ENCODE measurements at regions not wholly inside any gene's neighbourhood (a gene's known extent, or its start where the extent isn't known, plus 50 kb on each side); places are given as distances from the start of the nearest gene placed in this dataset.

DNA sequence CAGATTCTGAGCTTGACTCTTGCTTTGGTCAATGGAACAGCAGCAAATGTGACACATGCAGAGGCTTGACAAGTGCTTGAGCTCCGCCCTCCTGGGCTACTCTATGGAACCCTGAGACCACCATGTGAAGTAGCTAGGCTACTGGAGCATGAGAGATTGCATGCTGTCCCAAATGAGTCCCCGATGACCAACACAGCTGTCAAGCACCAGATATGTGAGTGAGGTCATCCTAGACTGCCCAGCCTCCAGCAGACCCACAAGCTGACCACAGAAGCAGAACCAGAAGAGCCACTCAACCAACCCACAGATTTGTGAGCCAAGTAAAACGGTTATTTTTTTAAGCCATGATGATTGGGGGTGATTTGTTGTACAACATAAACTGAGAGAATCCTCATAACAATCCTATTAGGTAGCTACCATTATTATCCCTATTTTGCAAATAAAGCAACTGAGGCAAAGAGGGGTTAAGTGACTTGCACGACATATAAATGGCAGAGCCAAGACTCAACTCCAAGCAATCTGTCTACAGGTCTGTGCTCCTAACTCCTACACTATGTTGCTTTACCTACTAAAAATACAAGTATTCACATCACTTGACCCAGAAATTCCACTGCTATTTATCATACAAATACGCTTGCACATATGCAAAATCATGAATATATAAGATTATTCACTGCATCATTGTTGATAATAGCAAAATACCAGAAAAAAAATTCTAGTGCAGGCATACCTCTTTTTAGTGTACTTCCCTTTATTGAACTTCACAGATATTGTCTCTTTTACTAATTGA lies 136.2 kb downstream of the NDUFA12 start:
- DNase-seq (ENCODE audit: low read depth, low spot score), result no peak
- Histone ChIP-seq H3K4me1 (ENCODE audit: control insufficient read depth, insufficient read depth, low read length) (no peaks in the 10 kb centered on the region), H3K27me3 (ENCODE audit: control insufficient read depth, insufficient read depth, low read length) (peaks cover 25% of the 10 kb centered on the region), H3K27ac (ENCODE audit: low read length) (no peak overlapping the region), H3K9me3 (ENCODE audit: control insufficient read depth, insufficient read depth, low read depth, low read length) (no peaks in the 10 kb centered on the region), H3K4me3 (ENCODE audit: low read depth in 2 of 2, low read length in 2 of 2) (no peak overlapping the region), H3K36me3 (ENCODE audit: control insufficient read depth, insufficient read depth, low read length) (no peaks in the 10 kb centered on the region)
- intact Hi-C loops (cut with micrococcal nuclease; ENCODE audit: unreplicated experiment), result no loop called here
- ATAC-seq, result no peak
- no TSS peak for BruUV-seq (replicated peaks)
- in situ Hi-C loops (cut with HindIII; ENCODE audit: low pct_unique_long_range_greater_than_20kb, low sequenced_read_pairs), result no loop called here
- CTCF ChIA-PET, result no interaction called here
- POLR2A ChIA-PET, result no interaction called here
- TF ChIP-seq, protein P1, sequence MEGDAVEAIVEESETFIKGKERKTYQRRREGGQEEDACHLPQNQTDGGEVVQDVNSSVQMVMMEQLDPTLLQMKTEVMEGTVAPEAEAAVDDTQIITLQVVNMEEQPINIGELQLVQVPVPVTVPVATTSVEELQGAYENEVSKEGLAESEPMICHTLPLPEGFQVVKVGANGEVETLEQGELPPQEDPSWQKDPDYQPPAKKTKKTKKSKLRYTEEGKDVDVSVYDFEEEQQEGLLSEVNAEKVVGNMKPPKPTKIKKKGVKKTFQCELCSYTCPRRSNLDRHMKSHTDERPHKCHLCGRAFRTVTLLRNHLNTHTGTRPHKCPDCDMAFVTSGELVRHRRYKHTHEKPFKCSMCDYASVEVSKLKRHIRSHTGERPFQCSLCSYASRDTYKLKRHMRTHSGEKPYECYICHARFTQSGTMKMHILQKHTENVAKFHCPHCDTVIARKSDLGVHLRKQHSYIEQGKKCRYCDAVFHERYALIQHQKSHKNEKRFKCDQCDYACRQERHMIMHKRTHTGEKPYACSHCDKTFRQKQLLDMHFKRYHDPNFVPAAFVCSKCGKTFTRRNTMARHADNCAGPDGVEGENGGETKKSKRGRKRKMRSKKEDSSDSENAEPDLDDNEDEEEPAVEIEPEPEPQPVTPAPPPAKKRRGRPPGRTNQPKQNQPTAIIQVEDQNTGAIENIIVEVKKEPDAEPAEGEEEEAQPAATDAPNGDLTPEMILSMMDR (IDR thresholded peaks at IDR 0.05), result no peak
- TF ChIP-seq TCF7L2 (IDR thresholded peaks at IDR 0.05; ENCODE audit: low read depth, low read length), result no peak
- no peak for TF ChIP-seq POLR2AphosphoS5 (IDR thresholded peaks at IDR 0.05; ENCODE audit: low read depth, low read length)

DNA sequence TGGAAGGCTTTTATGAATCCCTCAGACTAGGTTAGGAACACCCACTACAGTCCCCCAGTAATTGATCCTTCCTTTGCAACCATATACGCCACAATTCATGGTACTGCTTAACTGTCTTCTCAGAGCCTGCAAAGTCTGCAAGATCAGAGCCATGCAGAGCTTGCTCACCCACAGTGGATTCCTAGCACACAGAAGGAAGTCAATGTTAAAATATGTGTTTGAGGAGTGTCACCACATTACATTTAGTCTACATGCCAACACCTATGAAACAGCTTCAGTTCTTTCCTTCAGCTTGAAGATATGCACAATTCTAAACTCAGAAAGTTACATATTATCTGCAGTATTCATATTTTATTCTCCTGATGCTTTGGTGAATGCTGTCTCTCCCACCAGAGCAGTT lies 138.5 kb downstream of the NDUFA12 start:
- no peak for ATAC-seq
- POLR2A ChIA-PET, result interaction anchor here (0.5 kb wide), 1 partner anchor 448 kb away, joined by 3 read pairs; no protein-coding TSS in a partner anchor
- peaks cover 19% of the 10 kb centered on the region for H3K27me3 ChIP-seq (ENCODE audit: control insufficient read depth, insufficient read depth, low read length)

More for the DNA sequence above, 138.5 kb downstream of the NDUFA12 start:
- BruUV-seq (replicated peaks), result no TSS peak
- Histone ChIP-seq H3K36me3 (ENCODE audit: control insufficient read depth, insufficient read depth, low read length) (no peaks in the 10 kb centered on the region), H3K4me3 (ENCODE audit: low read depth in 2 of 2, low read length in 2 of 2) (no peak overlapping the region), H3K4me1 (ENCODE audit: control insufficient read depth, insufficient read depth, low read length) (no peaks in the 10 kb centered on the region), H3K9me3 (ENCODE audit: control insufficient read depth, insufficient read depth, low read depth, low read length) (no peaks in the 10 kb centered on the region), H3K27ac (ENCODE audit: low read length) (no peak overlapping the region)
- CTCF ChIA-PET, result no interaction called here
- in situ Hi-C loops (cut with HindIII; ENCODE audit: low pct_unique_long_range_greater_than_20kb, low sequenced_read_pairs) (no loop called here), intact Hi-C loops (cut with micrococcal nuclease; ENCODE audit: unreplicated experiment) (no loop called here)
- no peak for TF ChIP-seq TCF7L2 (IDR thresholded peaks at IDR 0.05; ENCODE audit: low read depth, low read length)
- TF ChIP-seq, protein P2, sequence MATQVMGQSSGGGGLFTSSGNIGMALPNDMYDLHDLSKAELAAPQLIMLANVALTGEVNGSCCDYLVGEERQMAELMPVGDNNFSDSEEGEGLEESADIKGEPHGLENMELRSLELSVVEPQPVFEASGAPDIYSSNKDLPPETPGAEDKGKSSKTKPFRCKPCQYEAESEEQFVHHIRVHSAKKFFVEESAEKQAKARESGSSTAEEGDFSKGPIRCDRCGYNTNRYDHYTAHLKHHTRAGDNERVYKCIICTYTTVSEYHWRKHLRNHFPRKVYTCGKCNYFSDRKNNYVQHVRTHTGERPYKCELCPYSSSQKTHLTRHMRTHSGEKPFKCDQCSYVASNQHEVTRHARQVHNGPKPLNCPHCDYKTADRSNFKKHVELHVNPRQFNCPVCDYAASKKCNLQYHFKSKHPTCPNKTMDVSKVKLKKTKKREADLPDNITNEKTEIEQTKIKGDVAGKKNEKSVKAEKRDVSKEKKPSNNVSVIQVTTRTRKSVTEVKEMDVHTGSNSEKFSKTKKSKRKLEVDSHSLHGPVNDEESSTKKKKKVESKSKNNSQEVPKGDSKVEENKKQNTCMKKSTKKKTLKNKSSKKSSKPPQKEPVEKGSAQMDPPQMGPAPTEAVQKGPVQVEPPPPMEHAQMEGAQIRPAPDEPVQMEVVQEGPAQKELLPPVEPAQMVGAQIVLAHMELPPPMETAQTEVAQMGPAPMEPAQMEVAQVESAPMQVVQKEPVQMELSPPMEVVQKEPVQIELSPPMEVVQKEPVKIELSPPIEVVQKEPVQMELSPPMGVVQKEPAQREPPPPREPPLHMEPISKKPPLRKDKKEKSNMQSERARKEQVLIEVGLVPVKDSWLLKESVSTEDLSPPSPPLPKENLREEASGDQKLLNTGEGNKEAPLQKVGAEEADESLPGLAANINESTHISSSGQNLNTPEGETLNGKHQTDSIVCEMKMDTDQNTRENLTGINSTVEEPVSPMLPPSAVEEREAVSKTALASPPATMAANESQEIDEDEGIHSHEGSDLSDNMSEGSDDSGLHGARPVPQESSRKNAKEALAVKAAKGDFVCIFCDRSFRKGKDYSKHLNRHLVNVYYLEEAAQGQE (IDR thresholded peaks at IDR 0.05; ENCODE audit: insufficient read depth in 1 of 2, low read depth in 2 of 2, low read length in 1 of 2), result no peak
- no peak for TF ChIP-seq POLR2AphosphoS5 (IDR thresholded peaks at IDR 0.05; ENCODE audit: low read depth, low read length)
- TF ChIP-seq, protein P1 (IDR thresholded peaks at IDR 0.05), result no peak
- TF ChIP-seq SIN3A (IDR thresholded peaks at IDR 0.05; ENCODE audit: borderline replicate concordance, insufficient read depth, low read depth, low read length), result no peak
- DNase-seq (ENCODE audit: low read depth, low spot score), result no peak

Measured in Panc1 (cell line).